ENCODE measurements at regions not wholly inside any gene's neighbourhood (a gene's known extent, or its start where the extent isn't known, plus 50 kb on each side); places are given as distances from the start of the nearest gene placed in this dataset.

GRCh38 chr5:74570250-74570649, 70.3 kb downstream of the ENC1 start:
- no peak for TF ChIP-seq POLR2A (IDR thresholded peaks at IDR 0.05)
- TF ChIP-seq, protein P1, sequence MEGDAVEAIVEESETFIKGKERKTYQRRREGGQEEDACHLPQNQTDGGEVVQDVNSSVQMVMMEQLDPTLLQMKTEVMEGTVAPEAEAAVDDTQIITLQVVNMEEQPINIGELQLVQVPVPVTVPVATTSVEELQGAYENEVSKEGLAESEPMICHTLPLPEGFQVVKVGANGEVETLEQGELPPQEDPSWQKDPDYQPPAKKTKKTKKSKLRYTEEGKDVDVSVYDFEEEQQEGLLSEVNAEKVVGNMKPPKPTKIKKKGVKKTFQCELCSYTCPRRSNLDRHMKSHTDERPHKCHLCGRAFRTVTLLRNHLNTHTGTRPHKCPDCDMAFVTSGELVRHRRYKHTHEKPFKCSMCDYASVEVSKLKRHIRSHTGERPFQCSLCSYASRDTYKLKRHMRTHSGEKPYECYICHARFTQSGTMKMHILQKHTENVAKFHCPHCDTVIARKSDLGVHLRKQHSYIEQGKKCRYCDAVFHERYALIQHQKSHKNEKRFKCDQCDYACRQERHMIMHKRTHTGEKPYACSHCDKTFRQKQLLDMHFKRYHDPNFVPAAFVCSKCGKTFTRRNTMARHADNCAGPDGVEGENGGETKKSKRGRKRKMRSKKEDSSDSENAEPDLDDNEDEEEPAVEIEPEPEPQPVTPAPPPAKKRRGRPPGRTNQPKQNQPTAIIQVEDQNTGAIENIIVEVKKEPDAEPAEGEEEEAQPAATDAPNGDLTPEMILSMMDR (IDR thresholded peaks at IDR 0.05): no peak
